ENCODE measurements at regions not wholly inside any gene's neighbourhood (a gene's known extent, or its start where the extent isn't known, plus 50 kb on each side); places are given as distances from the start of the nearest gene placed in this dataset.

GRCh38 chr3:160129459-160130061, 95.7 kb upstream of the C3orf80 start:
- Histone ChIP-seq H3K9me2 (no peaks in the 10 kb centered on the region), H3K36me3 (replicated peaks in 1 of 2; ENCODE audit: control insufficient read depth in 1 of 2, insufficient read depth in 2 of 2, low read length in 1 of 2) (no peaks in the 10 kb centered on the region), H2AFZ (ENCODE audit: low read depth) (no peak overlapping the region), H3K4me3 (ENCODE audit: low read depth in 2 of 2, low read length in 1 of 2) (peak overlapping the region; percentile 10 to 31; a peak in 2 of 4 replicates), H3K9ac (peak overlapping the region; percentile 8; the same call in 1 of the 2 replicates), H3K27me3 (ENCODE audit: insufficient read depth) (no peaks in the 10 kb centered on the region), H4K20me1 (ENCODE audit: insufficient read depth) (no peaks in the 10 kb centered on the region), H3K27ac (ENCODE audit: low read depth in 2 of 2, low read length in 1 of 2) (peak overlapping the region; percentile 77 to 83), H3K4me2 (peak overlapping the region; percentile 43; the same call in 1 of the 2 replicates), H3F3A (replicated peaks; ENCODE audit: insufficient read depth) (peaks cover 27% of the 10 kb centered on the region), H3K79me2 (ENCODE audit: insufficient read depth) (no peaks in the 10 kb centered on the region), H3K4me1 (ENCODE audit: control insufficient read depth in 1 of 2, insufficient read depth in 2 of 2, low read depth in 1 of 2, low read length in 1 of 2) (peaks cover 3 to 30% of the 10 kb centered on the region in 2 experiments; a peak in 3 of 4 replicates), H3K9me3 (no peaks in the 10 kb centered on the region)
- 7% methylated on average over 4 of the region's 4 CpGs for WGBS (ENCODE audit: low lambda C conversion rate)
- no peak for DNase-seq
- POLR2A ChIA-PET = no interaction called here
- CTCF ChIA-PET = interaction anchor here (1.5 kb wide), 1 partner anchor 141 kb away, joined by 3 read pairs; the partner anchor contains the start of gene IL12A
- peak; percentile 74; the same call in 1 of the 2 replicates for TF ChIP-seq TEAD4 (IDR thresholded peaks at IDR 0.05; ENCODE audit: borderline replicate concordance, insufficient read depth)
- no peak for TF ChIP-seq EZH2phosphoT487 (IDR thresholded peaks at IDR 0.05; ENCODE audit: borderline replicate concordance, low read depth)
- TF ChIP-seq GATA2 (CRISPR knock-in tag; IDR thresholded peaks at IDR 0.05) = no peak
- no peak for TF ChIP-seq TAF1 (IDR thresholded peaks at IDR 0.05; ENCODE audit: borderline replicate concordance, low read depth, low read length)
- TF ChIP-seq GABPA (IDR thresholded peaks at IDR 0.05; ENCODE audit: low read depth) = peak; percentile 54
- TF ChIP-seq YY1 (IDR thresholded peaks at IDR 0.05; ENCODE audit: low read depth) = no peak
- peak; percentile 89; the same call in 1 of the 2 replicates for TF ChIP-seq FOXM1 (IDR thresholded peaks at IDR 0.05; ENCODE audit: low read depth)
- TF ChIP-seq ZBTB33 (IDR thresholded peaks at IDR 0.05; ENCODE audit: borderline replicate concordance, low read depth) = peak; percentile 26; the same call in 1 of the 2 replicates
- no peak for TF ChIP-seq USF2 (IDR thresholded peaks at IDR 0.05; ENCODE audit: borderline replicate concordance, low read depth, low read length)
- TF ChIP-seq RCOR1 (IDR thresholded peaks at IDR 0.05; ENCODE audit: low read length) = no peak; the same call in 1 of the 2 replicates
- peak in 1 of 2 experiments; percentile 93; a peak in 2 of 4 replicates for TF ChIP-seq EP300 (IDR thresholded peaks at IDR 0.05; ENCODE audit: borderline replicate concordance in 1 of 2, low read depth in 1 of 2, low read length in 1 of 2)
- TF ChIP-seq RXRA (IDR thresholded peaks at IDR 0.05; ENCODE audit: borderline replicate concordance, low read depth) = peak; percentile 62; the same call in 1 of the 2 replicates
- no peak; the same call in 1 of the 2 replicates for TF ChIP-seq MEF2A (IDR thresholded peaks at IDR 0.05; ENCODE audit: borderline replicate concordance, low read depth)
- peak; percentile 94 for TF ChIP-seq JUND (IDR thresholded peaks at IDR 0.05)
- TF ChIP-seq CHD2 (IDR thresholded peaks at IDR 0.05; ENCODE audit: low read length, partially characterized antibody) = no peak
- TF ChIP-seq USF1 (IDR thresholded peaks at IDR 0.05; ENCODE audit: borderline replicate concordance, low read depth) = no peak
- peak; percentile 40; the same call in 1 of the 2 replicates for TF ChIP-seq MAX (IDR thresholded peaks at IDR 0.05; ENCODE audit: low read depth)
- TF ChIP-seq CTCF (IDR thresholded peaks at IDR 0.05) = no peak
- TF ChIP-seq REST (IDR thresholded peaks at IDR 0.05; ENCODE audit: low read depth, low read length) = 0 out of 2 replicates have a peak, but pooled peaks have one; percentile 15
- TF ChIP-seq RFX5 (IDR thresholded peaks at IDR 0.05; ENCODE audit: low read length) = no peak
- peak; percentile 46; the same call in 1 of the 2 replicates for TF ChIP-seq SIN3A (IDR thresholded peaks at IDR 0.05; ENCODE audit: borderline replicate concordance, low read depth, low read length)

Data from SK-N-SH (cell line).